ENCODE measurements at regions not wholly inside any gene's neighbourhood (a gene's known extent, or its start where the extent isn't known, plus 50 kb on each side); places are given as distances from the start of the nearest gene placed in this dataset.

DNA sequence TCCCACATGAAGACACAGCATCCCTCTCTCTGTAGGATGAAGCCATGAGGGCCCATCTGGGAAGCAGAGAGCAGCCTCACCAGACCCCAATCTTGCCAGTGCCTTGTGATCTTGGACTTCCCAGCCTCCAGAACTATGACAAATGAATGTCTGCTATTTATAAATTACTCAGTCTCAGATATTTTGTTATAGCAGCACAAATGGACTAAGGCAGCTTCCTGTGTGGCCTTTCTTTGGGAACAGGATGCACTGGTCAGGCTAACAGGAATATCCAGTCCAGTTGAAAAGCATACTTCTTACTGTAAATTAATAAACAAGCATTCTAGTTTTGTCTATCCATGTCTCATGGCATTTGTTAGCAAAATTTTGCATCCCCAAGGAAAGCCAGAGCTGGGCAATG is 134.1 kb upstream of the ETV3 start:
- TF ChIP-seq, protein P1, sequence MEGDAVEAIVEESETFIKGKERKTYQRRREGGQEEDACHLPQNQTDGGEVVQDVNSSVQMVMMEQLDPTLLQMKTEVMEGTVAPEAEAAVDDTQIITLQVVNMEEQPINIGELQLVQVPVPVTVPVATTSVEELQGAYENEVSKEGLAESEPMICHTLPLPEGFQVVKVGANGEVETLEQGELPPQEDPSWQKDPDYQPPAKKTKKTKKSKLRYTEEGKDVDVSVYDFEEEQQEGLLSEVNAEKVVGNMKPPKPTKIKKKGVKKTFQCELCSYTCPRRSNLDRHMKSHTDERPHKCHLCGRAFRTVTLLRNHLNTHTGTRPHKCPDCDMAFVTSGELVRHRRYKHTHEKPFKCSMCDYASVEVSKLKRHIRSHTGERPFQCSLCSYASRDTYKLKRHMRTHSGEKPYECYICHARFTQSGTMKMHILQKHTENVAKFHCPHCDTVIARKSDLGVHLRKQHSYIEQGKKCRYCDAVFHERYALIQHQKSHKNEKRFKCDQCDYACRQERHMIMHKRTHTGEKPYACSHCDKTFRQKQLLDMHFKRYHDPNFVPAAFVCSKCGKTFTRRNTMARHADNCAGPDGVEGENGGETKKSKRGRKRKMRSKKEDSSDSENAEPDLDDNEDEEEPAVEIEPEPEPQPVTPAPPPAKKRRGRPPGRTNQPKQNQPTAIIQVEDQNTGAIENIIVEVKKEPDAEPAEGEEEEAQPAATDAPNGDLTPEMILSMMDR (IDR thresholded peaks at IDR 0.05) = no peak
- TF ChIP-seq POLR2AphosphoS5 (IDR thresholded peaks at IDR 0.05) = no peak

Measured in breast epithelium (tissue), 3 donors.